ENCODE measurements at regions not wholly inside any gene's neighbourhood (a gene's known extent, or its start where the extent isn't known, plus 50 kb on each side); places are given as distances from the start of the nearest gene placed in this dataset.
"Not testable (repeated sequence)": the region's sequence is repeated elsewhere in the genome, so short reads cannot be mapped to it uniquely, and the experiment has no call there.

GRCh38 chr9:129413537-129414376, 207.1 kb downstream of the C9orf50 start:
- Histone ChIP-seq H3K36me3 (replicated peaks; ENCODE audit: low read depth, low read length) (no peaks in the 10 kb centered on the region), H2AFZ (ENCODE audit: low read depth, low read length) (no peak overlapping the region; the same call in 1 of the 2 replicates), H3K4me2 (ENCODE audit: low read length) (peak overlapping the region; percentile 100), H3K27me3 (ENCODE audit: low read depth, low read length) (no peaks in the 10 kb centered on the region), H3K9me3 (ENCODE audit: insufficient read depth, low read length) (no peaks in the 10 kb centered on the region), H3K27ac (ENCODE audit: low read length) (peak overlapping the region; percentile 70), H3K9ac (ENCODE audit: low read length) (peak overlapping the region; percentile 98), H3K4me3 (ENCODE audit: low read length) (peak overlapping the region; percentile 89), H3K79me2 (ENCODE audit: low read length) (no peaks in the 10 kb centered on the region), H3K4me1 (ENCODE audit: low read length) (peaks cover 13% of the 10 kb centered on the region), H4K20me1 (ENCODE audit: insufficient read depth, low read length) (no peaks in the 10 kb centered on the region)
- TF ChIP-seq EZH2phosphoT487 (IDR thresholded peaks at IDR 0.05; ENCODE audit: low read depth) (no peak), CTCF (IDR thresholded peaks at IDR 0.05; ENCODE audit: low read depth, low read length) (no peak)

GRCh38 chr9:129412814-129413536, 207.9 kb downstream of the C9orf50 start:
- Histone ChIP-seq H2AFZ (ENCODE audit: low read depth, low read length) (peak overlapping the region; percentile 48), H3K9me3 (ENCODE audit: insufficient read depth, low read length) (no peaks in the 10 kb centered on the region), H3K9ac (ENCODE audit: low read length) (peak overlapping the region; percentile 83), H3K4me1 (ENCODE audit: low read length) (peaks cover 13% of the 10 kb centered on the region), H3K79me2 (ENCODE audit: low read length) (no peaks in the 10 kb centered on the region), H3K4me2 (ENCODE audit: low read length) (peak overlapping the region; percentile 94), H3K4me3 (ENCODE audit: low read length) (peak overlapping the region; percentile 82), H3K27me3 (ENCODE audit: low read depth, low read length) (no peaks in the 10 kb centered on the region), H3K27ac (ENCODE audit: low read length) (peak overlapping the region; percentile 70), H3K36me3 (replicated peaks; ENCODE audit: low read depth, low read length) (no peaks in the 10 kb centered on the region), H4K20me1 (ENCODE audit: insufficient read depth, low read length) (no peaks in the 10 kb centered on the region)
- TF ChIP-seq CTCF (IDR thresholded peaks at IDR 0.05; ENCODE audit: low read depth, low read length): no peak
- no peak for TF ChIP-seq EZH2phosphoT487 (IDR thresholded peaks at IDR 0.05; ENCODE audit: low read depth)

- peak overlapping the region; percentile 94 for H3K4me2 ChIP-seq (ENCODE audit: low read length)
- H3K27me3 ChIP-seq (ENCODE audit: low read depth, low read length); H3K27ac ChIP-seq (ENCODE audit: low read length); H3K36me3 ChIP-seq (replicated peaks; ENCODE audit: low read depth, low read length); H3K9me3 ChIP-seq (ENCODE audit: insufficient read depth, low read length); H3K79me2 ChIP-seq (ENCODE audit: low read length); H4K20me1 ChIP-seq (ENCODE audit: insufficient read depth, low read length): not testable (repeated sequence)
- H3K4me3 ChIP-seq (ENCODE audit: low read length): peak overlapping the region; percentile 82
- peaks cover 13% of the 10 kb centered on the region for H3K4me1 ChIP-seq (ENCODE audit: low read length)
- peak overlapping the region; percentile 48 for H2AFZ ChIP-seq (ENCODE audit: low read depth, low read length)
- peak overlapping the region; percentile 83; the same call in 1 of the 2 replicates for H3K9ac ChIP-seq (ENCODE audit: low read length)
Measured at GRCh38 chr9:129412176-129412813, 208.6 kb downstream of the C9orf50 start.

- H2AFZ ChIP-seq (ENCODE audit: low read depth, low read length): no peak overlapping the region
- no peak overlapping the region for H3K4me2 ChIP-seq (ENCODE audit: low read length)
- H3K4me3 ChIP-seq (ENCODE audit: low read length): no peak overlapping the region
- no peak overlapping the region for H3K27ac ChIP-seq (ENCODE audit: low read length)
- H3K36me3 ChIP-seq (replicated peaks; ENCODE audit: low read depth, low read length): no peaks in the 10 kb centered on the region
- TF ChIP-seq EZH2phosphoT487 (IDR thresholded peaks at IDR 0.05; ENCODE audit: low read depth) (no peak), CTCF (IDR thresholded peaks at IDR 0.05; ENCODE audit: low read depth, low read length) (no peak)
- no peaks in the 10 kb centered on the region for H3K27me3 ChIP-seq (ENCODE audit: low read depth, low read length)
- no peaks in the 10 kb centered on the region for H4K20me1 ChIP-seq (ENCODE audit: insufficient read depth, low read length)
- H3K79me2 ChIP-seq (ENCODE audit: low read length): no peaks in the 10 kb centered on the region
- H3K9me3 ChIP-seq (ENCODE audit: insufficient read depth, low read length): no peaks in the 10 kb centered on the region
- peaks cover 13% of the 10 kb centered on the region for H3K4me1 ChIP-seq (ENCODE audit: low read length)
- H3K9ac ChIP-seq (ENCODE audit: low read length): no peak overlapping the region
Measured at GRCh38 chr9:129411501-129412175, 209.3 kb downstream of the C9orf50 start.
